Ecto neural progenitor cell (in vitro differentiated cells): ENCODE measurements at regions not wholly inside any gene's neighbourhood (a gene's known extent, or its start where the extent isn't known, plus 50 kb on each side); places are given as distances from the start of the nearest gene placed in this dataset.
"Not testable (repeated sequence)": the region's sequence is repeated elsewhere in the genome, so short reads cannot be mapped to it uniquely, and the experiment has no call there.

Experiments used
- DNase-seq: peaks from one replicate; pipeline ENCODE4 v3.0.0-alpha.2; 2018; ENCODE audit warnings: low spot score

DNA sequence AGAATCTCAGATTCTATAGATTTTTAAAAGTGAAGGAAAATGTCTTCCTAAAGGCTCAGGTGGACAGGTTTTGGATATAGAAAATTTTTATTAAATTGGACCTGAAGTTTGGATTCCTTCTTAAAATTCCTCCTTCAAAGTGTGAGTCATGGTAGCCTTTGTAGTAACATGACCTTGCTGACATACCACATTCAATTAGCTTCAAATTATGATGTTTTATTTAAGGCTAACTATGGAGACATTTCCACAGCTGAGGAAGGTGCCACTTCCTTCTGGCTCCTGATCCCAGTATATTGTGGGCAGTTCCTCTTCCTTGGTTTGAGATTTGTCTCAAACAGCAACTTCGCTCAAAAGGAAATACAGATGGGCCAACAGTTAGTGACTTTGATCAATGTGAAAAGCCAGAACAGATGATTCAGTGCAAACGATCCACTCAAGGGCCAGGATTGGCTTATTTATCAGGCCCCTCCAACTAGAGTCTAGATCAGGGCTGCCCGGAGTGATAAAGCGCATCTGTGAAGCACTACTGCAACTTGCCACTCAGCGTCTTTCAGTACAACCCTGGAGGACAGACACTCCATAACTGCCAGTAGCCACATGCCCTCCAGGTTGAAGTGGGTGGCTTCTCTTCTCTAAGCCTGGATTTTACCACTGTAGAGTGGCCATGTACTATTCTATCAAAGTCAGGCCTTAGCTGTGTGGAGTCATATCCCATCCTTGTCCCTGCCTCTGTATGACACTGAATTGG, 573.5 kb downstream of the KIF20B start:
- no peak for DNase-seq

DNA sequence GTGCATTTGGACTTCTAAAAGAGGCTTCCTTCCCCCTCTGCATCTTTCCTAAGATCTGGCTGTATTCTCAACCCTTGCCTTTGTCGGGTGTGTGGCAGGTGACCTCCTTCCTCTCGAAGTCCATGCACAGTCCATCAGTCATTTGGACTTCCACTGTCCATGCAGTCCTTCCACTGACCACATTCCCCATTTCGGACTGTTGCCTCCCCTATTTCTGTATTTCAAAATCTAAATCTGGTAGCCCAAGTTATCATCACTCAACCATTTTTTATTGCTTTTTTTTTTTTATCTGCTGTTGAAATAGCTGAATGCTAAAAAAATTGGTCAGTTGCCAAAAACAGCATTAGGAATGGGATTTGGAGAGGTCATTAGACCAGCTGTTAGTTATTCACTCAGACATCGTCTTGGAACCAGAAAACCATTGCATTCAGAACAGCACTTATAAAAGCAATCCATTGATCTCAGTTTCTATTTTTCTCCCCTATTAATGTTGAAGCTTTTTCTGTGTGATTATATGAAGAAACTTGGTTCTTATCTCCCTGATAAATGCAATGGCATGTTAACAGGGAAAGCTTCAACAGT, 575.6 kb downstream of the KIF20B start:
- DNase-seq = no peak

DNA sequence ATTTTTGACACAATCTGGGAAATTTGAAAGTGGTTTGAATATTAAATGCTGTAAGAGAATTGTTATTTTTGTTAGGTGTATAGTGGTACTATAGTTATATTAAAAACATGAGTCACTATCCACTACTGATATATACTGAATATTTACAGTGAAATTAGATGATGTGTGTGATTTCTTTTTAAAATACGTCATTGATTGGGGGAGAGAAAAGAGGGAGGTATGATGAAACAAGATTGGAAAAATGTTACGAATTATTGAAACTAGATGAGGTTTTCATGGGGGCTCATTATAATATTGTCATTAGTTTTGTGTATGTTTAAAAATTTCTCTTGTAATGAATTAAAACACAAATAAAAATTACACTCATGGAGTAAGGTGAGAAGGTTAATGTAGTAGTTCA, 571.4 kb downstream of the HTR7 start:
- DNase-seq = no peak

DNA sequence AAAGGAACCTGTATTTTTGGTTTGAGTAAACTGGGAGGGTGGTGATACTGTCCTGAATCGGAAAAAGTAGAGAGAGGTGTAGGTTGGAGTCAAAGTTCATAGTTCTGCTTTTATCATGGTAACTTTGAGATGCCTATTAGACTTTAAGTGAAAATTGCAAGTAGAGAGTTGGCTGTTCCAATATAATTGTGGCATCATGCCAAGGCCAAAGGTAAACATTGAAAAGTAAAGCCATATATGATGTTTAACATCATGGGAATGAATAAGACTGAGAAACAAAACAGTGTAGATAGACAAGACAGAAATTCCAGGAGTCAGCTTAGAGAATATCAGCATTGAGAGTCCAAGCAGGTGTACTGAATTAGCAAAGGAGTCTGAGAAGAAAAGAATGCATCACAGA, 570.9 kb downstream of the HTR7 start:
- no peak for DNase-seq

DNA sequence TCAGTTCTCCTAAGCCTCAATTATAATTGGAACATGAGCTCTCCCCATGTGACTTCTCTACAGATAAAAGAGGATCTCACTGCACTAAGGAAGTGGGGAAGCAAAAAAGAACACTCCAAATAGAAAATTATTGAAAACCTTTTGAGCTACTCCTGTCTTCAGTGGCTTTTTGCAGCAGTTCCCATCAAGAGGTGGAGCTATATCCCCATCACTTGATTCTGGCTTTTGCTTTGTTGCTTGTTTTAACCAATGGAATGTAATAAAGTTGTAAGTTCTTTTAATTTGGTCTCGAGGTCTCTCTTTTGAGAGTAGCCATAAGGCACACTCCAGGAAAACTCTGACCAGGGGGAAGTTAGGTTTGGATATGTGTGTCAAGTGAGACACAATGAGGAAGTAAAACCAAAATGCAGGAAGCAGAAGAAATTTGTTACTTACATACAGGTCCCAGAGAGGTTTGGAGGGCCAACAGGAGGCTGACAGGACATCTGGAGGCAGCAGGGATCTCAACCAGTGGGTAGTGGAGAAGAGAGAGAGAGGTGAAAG, 569.4 kb downstream of the HTR7 start:
- no peak for DNase-seq

DNA sequence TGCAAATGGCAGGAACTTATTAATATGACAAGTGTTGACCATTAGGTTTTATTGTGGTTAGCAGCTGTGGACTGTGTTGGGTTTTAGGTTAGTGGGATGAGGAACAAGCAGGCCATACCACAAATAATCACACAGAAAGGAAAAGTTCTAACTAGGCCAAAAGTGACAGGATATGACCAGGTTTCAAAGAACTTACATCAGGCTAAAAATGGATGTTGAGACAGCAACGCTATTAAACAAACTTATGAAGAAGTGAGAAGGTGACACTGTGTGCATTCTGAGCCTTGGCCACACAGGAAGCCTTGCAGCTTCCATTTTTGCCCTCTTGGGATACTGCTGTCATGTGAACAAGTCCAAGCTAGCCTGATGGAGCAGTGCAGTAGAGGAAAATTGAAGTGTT, 568.8 kb downstream of the HTR7 start:
- no peak for DNase-seq

DNA sequence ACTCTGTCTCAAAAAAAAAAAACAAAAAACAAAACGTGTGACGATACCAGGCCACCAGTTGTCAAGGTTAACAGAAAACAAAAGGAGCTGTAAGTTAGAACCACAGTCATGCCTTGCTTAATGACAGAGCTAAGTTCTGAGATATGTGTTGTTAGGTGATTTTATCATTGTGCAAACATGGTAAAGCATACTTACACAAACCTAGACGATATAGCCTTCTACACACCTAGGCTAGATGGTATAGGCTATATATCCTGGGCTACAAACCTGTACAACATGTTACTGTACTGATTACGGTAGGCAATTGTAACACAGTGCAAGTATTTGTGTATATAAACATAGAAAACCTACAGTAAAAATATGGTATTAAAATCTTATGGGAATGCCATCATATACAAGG, 564.2 kb downstream of the HTR7 start:
- no peak for DNase-seq

DNA sequence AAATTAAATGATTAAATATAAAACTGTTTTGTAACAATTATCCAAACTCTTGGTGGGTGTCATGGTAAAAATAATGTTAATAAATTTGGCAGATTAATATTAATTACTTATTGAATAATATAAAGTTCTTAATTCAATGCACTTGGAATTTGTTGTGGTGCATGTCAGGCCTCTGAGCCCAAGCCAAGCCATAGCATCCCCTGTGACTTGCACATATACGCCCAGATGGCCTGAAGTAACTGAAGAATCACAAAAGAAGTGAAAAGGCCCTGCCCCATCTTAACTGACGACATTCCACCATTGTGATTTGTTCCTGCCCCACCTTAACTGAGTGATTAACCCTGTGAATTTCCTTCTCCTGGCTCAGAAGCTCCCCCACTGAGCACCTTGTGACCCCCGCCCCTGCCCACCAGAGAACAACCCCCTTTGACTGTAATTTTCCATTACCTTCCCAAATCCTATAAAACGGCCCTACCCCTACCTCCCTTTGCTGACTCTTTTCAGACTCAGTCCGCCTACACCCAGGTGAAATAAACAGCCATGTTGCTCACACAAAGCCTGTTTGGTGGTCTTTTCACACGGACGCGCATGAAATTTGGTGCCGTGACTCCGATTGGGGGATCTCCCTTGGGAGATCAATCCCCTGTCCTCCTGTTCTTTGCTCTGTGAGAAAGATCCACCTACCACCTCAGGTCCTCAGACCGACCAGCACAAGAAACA, 562.9 kb downstream of the HTR7 start:
- DNase-seq = not testable (repeated sequence)

DNA sequence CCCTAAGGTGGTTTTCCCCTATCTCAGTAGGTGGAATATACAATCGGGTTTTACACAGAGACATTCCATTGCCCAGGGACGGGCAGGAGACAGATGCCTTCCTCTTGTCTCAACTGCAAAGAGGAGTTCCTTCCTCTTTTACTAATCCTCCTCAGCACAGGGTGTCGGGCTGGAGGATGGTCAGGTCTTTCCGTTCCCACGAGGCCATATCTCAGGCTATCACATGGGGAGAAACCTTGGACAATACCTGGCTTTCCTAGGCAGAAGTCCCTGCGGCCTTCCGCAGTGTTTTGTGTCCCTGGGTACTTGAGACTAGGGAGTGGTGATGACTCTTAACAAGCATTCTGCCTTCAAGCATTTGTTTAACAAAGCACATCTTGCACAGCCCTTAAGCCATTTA, 555.8 kb downstream of the HTR7 start:
- DNase-seq = not testable (repeated sequence)

DNA sequence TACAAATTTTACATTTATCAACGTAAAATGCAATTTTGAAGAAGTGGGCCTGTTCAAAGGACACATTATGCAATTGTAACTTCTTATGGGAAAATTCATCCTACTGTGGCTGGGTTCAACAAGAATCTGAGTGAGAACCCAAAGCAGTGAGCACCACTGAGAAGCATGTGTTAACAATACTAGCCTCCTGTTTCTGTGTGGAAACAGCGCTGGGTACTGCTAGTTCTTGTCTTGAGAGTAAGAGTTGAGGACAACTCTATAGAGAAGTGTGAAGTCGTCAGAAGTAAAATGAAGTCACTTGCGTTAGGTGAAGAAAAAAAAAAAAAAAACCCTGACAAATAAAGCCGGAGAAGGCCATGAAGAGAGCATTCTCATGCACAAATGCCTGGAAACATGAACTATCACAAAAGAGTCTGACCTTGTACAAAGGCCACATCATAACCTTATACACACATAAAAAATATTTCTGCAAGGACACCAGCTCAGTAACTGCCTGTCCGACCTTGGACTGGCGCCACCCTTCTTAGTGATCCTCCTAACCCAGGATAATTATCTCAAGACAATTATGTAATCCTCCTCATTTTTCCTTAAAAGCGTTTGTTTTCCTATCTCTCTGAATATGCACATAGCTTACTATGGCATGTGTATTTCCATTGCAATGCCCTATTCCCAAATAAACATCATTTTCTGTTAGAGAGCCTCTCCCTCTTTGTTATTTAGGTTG, 554.9 kb downstream of the HTR7 start:
- no peak for DNase-seq

DNA sequence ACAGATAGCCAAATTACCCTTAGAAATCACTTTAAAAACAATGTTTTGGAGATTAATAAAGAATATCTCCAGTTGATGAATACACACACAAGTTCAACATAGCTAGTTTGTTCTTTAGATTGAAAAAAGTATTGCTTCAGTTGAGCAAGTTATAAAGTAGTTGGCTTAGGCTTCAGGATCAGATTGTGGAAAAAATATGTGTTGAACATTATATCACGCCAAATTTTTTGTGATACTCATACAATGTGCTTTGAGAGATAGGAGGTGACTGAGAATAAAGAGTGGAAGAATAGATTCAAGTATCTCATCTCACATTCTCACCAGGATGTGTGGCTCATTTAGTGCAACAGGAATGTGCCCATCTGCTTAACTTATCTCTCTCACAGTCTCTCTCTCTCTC, 553.3 kb downstream of the HTR7 start:
- DNase-seq = no peak

DNA sequence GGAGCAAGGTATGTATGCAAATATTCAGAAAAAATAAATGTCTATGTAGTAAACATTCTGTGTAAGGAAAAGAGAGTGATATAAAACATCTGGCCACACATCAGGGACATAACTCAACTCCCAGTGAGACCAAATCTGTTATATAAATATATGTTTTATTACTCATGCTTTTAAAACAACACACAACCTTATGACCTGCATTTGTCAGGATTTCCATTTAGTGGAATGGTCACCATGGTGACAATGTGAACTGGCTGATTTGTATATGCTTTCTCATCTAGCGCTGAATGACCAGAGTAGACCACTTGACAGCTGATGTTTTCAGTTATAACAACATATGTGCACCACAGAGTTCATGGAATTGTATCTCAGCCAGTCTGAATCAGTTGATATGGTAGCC, 551.7 kb downstream of the HTR7 start:
- no peak for DNase-seq

DNA sequence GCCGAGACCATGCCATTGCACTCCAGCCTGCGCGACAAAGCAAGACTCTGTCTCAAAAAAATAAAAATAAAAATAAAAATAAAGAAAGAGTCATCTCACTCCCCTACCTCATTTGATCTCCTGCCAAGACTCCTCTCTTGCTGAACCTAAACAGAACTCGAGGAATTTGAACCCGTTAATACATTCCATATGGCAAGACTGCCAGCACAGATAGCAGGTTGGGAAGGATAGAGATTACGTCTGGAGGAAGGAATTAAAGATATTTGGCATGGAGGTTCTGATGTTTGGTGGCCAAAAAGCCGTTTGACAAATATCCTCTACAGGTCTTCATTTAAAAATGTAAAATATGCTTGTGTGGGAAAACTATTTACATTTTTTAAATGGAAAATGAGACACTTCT, 549.6 kb downstream of the HTR7 start:
- no peak for DNase-seq

DNA sequence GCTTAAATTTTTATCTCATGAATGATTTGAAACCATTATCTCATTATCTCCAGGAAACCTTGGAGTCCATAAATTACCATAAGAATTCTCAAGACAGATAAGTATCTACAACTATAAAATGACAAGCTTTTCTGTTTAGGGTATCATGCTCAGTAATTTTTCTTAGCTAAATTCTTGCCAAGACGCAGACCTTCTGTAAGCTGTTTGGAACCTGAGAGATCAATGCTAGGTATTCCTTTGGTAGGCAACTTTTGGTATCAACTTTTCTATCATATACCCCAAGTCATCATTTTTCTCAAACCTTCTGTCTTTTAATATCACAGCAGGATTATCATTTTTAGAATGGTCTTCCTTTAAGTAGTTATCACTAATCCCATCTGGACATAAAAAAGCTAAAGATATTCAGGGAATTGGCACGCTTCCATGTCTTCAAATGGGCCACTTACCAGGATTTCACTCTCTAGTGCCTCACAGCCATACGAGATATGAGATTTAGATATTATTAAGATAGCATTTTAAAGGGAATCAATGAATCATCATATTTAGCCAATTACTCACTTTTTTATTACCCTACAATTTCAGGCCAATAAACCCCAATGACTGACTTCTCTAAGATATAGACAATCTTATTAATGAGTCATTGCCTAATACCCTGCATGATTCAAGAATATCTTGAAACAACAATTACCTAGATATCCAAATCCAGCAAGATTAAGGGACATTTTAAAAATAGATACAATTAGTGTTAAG, 544.1 kb downstream of the HTR7 start:
- no peak for DNase-seq

DNA sequence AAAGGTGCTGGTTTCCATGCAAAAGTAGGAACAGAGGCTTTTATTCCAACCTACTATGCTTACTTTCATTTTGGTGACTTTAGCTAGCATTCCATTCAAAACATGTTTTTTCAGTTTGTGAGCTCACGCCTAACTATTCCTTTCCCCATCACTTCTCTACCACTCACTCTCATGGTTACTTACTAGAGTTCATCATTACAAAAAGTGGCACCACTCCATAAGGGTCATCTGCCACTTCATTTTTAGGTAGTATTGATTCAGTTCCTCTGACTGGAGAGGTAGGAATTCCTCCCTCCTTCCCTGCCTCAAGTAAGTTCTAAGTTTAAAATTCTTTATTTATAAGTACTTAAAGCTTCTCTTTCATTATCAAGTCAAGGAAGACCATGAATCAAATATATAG, 543.1 kb downstream of the HTR7 start:
- no peak for DNase-seq

DNA sequence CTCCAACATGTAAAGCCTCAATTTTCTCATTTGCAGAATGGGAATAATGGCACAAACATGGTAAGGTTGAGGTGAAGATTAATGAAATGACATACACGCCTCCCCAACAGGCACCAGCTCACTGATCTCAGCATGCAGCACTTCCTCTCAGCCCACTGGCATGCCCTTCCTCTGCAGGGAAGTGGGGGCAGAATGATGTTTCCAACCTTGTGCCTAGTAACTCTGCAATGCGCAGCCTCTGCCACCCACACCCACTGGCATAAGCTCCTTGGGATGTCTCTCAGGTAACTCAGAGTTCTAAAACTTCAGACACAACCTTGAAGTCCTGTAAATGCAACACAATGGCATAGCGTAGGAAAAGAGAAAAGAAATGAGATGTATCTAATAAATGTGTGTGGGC, 540.7 kb downstream of the HTR7 start:
- DNase-seq = no peak

DNA sequence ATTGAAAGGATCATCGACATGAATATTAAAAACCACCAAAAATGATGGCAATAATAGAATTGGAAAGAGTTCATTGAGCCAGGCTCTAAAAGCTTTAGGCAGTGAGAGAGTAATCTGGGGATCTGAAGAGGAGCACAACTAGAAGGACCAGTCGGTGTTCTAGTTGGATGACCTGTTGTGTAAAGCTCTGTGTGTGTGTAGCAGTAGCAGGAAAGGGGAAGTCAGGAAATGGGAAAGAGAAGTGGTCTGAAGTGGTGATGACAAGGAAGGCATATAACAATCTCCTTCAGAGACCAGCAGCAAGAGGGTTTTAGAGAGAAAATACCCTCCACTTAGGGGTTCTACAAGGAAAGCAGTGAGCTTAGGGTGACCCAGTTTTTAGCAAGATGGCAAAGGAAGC, 539.2 kb downstream of the HTR7 start:
- no peak for DNase-seq

DNA sequence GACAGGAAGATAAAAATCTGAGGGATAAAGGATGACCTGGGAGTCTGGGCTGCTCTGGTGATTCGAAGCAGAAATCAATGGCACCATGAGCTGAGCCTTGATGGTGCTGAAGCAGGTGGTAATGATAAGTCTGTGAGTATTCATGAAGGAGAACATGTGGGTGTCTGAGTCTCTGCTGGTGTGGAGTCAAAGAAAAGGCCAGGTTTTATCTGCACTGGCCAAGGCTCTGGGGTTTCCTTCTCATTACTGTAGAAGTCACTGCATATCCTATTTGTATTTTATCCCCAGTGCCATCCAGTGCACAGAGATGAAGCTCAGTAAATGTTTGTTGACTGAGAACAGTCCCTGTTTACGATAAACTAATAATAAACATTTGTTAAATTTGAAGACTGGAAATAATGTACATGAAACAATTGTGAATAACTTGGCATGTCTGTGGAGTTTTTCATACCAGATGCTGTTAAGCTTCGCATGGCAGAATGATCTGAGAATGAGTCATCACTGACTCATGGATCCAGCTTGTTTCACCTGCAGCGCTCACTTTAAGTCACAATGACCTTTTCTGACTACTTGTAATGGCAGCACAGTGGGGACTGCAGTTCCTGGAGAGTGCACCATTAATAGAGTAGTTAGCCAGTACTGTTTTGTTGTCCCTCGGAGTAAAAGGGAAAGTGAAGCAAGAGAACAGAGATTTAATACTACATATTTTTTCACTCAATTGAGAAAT, 538.5 kb downstream of the HTR7 start:
- no peak for DNase-seq

DNA sequence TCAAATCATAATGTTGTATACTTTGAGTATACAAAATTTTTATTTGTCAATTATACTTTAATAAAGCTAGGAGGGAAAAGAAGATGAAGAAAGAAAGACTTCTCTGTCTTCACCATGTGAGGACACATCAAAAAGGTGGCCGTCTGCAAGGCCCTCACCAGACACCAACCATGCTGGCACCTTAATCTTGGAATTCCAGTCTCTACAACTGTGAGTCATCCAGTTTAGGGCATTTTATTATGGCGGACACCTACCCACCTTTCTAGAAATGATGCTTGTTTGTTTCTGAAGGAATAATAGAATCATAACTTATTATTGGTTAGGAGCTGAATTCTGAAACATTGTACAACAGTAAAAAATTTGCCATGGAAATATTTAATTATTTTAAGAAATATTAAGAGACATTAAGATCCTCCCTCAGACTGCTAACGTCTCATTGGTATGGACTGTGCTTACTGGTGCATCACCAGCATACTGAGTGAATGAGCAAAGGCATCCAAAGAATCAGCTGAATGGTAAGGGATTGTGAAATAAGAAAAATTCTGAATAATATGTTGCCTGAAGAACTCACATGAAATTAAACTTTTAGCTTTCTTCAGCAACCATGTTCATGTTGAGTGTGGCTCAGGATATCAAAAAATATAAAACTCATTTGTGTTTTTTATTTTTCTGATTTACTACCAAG, 536.6 kb downstream of the HTR7 start:
- no peak for DNase-seq

DNA sequence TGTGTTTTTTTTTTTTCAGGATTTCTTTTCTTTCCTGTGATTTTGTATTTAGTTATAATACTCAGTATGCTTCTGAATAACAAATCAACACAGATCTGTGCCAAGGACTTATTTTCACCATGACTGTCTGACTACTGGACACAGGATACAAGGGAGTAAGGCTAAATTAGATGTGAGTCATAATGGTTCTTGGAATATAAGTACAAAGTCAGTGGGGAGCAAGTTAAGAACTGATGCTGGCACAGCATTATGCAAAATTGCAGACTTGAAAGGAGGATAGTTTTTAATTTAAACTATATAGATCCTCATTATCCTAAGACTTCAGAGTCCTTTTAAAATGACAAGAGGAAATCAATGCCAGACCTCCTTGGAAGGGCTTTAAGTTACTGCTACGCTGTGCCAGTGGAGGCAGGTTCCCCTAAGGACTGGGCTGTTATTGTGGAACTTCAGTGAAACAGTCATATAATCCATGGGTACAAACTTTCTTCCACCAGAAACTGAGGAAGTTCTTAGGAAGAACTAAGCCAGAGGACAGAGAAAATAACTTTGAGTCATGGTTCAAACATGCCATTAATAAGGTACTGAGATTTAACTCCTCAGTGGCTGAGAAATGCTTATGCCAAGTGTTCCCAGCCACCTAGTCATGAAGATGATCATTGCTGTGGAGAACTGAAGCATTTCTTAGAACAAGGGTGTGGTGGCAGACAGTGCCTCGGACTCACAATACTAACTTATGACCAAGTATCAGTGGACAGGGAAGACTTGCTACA, 531.2 kb downstream of the HTR7 start:
- DNase-seq = no peak
